ENCODE measurements at regions not wholly inside any gene's neighbourhood (a gene's known extent, or its start where the extent isn't known, plus 50 kb on each side); places are given as distances from the start of the nearest gene placed in this dataset.
A peak's percentile ranks its signal among the peaks of the same experiment; 100 is the strongest.

- TF ChIP-seq POLR2A (IDR thresholded peaks at IDR 0.05) = no peak
- peak in 4 of 6 experiments; percentile 16 to 42 (median 28) for TF ChIP-seq CTCF (IDR thresholded peaks at IDR 0.05)
- H3K4me3 ChIP-seq = no peak overlapping the region
- no peaks in the 10 kb centered on the region for H3K27me3 ChIP-seq
- no peaks in the 10 kb centered on the region for H3K36me3 ChIP-seq
- peaks cover 0 to 6% (median 0%) of the 10 kb centered on the region in 4 donors for H3K9me3 ChIP-seq
- no peaks in the 10 kb centered on the region for H3K4me1 ChIP-seq
- H3K27ac ChIP-seq = no peak overlapping the region
- peak in 1 of 3 donors; percentile 48 for DNase-seq
Observed at GRCh38 chr20:5402903-5403531, 86.3 kb upstream of the PROKR2 start.

GRCh38 chr20:5401277-5401875 is 84.6 kb upstream of the PROKR2 start:
- no peak for TF ChIP-seq POLR2A (IDR thresholded peaks at IDR 0.05)
- no peak for TF ChIP-seq CTCF (IDR thresholded peaks at IDR 0.05)
- no peak overlapping the region for H3K4me3 ChIP-seq
- H3K9me3 ChIP-seq = peaks cover 0 to 6% (median 0%) of the 10 kb centered on the region in 4 donors
- H3K36me3 ChIP-seq = no peaks in the 10 kb centered on the region
- no peaks in the 10 kb centered on the region for H3K4me1 ChIP-seq
- no peaks in the 10 kb centered on the region for H3K27me3 ChIP-seq
- H3K27ac ChIP-seq = no peak overlapping the region
- DNase-seq = no peak

GRCh38 chr20:5400164-5400762 is 83.5 kb upstream of the PROKR2 start:
- H3K27ac ChIP-seq = no peak overlapping the region
- H3K27me3 ChIP-seq = no peaks in the 10 kb centered on the region
- H3K9me3 ChIP-seq = peaks cover 0 to 6% (median 0%) of the 10 kb centered on the region in 4 donors
- no peaks in the 10 kb centered on the region for H3K4me1 ChIP-seq
- TF ChIP-seq CTCF (IDR thresholded peaks at IDR 0.05) (no peak), POLR2A (IDR thresholded peaks at IDR 0.05) (no peak)
- H3K36me3 ChIP-seq = no peaks in the 10 kb centered on the region
- DNase-seq = no peak
- no peak overlapping the region for H3K4me3 ChIP-seq

GRCh38 chr20:5397393-5397792 is 80.6 kb upstream of the PROKR2 start:
- DNase-seq = no peak
- no peak overlapping the region for H3K27ac ChIP-seq

More at GRCh38 chr20:5397393-5397792, 80.6 kb upstream of the PROKR2 start:
- no peaks in the 10 kb centered on the region for H3K36me3 ChIP-seq
- H3K27me3 ChIP-seq = no peaks in the 10 kb centered on the region
- H3K4me3 ChIP-seq = no peak overlapping the region
- no peaks in the 10 kb centered on the region for H3K4me1 ChIP-seq
- H3K9me3 ChIP-seq = no peaks in the 10 kb centered on the region
- no peak for TF ChIP-seq CTCF (IDR thresholded peaks at IDR 0.05)
- TF ChIP-seq POLR2A (IDR thresholded peaks at IDR 0.05) = no peak

Measured in Peyer's patch (tissue), 4 donors.